Liver (tissue), 8 donors: ENCODE measurements at regions not wholly inside any gene's neighbourhood (a gene's known extent, or its start where the extent isn't known, plus 50 kb on each side); places are given as distances from the start of the nearest gene placed in this dataset.
"Not testable (repeated sequence)": the region's sequence is repeated elsewhere in the genome, so short reads cannot be mapped to it uniquely, and the experiment has no call there.

Experiments used
- DNase-seq: peaks from one replicate; pipeline ENCODE4 v3.0.0-alpha.2; 2017; ENCODE audit warnings: low spot score
- H3K27ac ChIP-seq, 2 donors: one replicate each; pipeline ENCODE4 v1.7.0; 2013; ENCODE audit warnings: inconsistent platforms in 2 of 2, low read length in 2 of 2, control low read depth in 1 of 2, low read depth in 1 of 2, mild to moderate bottlenecking in 1 of 2
- H3K27me3 ChIP-seq, 4 donors: one replicate each; pipeline versions ENCODE4 v1.6.1 to v1.7.0; 2013; ENCODE audit warnings: low read length in 3 of 4, inconsistent platforms in 1 of 4, mild to moderate bottlenecking in 1 of 4, moderate library complexity in 1 of 4; ENCODE audit not compliant: control insufficient read depth in 4 of 4, insufficient read depth in 4 of 4
- H3K36me3 ChIP-seq, 4 donors: one replicate each; pipeline versions ENCODE4 v1.6.1 to v1.7.0; 2013; ENCODE audit warnings: low read length in 3 of 4, mild to moderate bottlenecking in 3 of 4, low read depth in 1 of 4, moderate library complexity in 1 of 4; ENCODE audit not compliant: control insufficient read depth in 4 of 4, insufficient read depth in 3 of 4
- H3K4me1 ChIP-seq, 4 donors: one replicate each; pipeline versions ENCODE4 v1.6.1 to v1.7.0; 2013; ENCODE audit warnings: low read length in 3 of 4, mild to moderate bottlenecking in 3 of 4, moderate library complexity in 1 of 4; ENCODE audit not compliant: control insufficient read depth in 4 of 4, insufficient read depth in 4 of 4
- H3K4me3 ChIP-seq, 3 donors: one replicate each; pipeline versions ENCODE4 v1.6.1 to v1.7.0; 2013; ENCODE audit warnings: low read length in 3 of 3, control low read depth in 1 of 3, low read depth in 1 of 3, mild to moderate bottlenecking in 1 of 3
- H3K9ac ChIP-seq, 2 donors: one replicate each; pipeline ENCODE4 v1.7.0; 2013; ENCODE audit warnings: low read length in 2 of 2, mild to moderate bottlenecking in 2 of 2, moderate library complexity in 2 of 2, control low read depth in 1 of 2, low read depth in 1 of 2
- H3K9me3 ChIP-seq, 4 donors: one replicate each; pipeline versions ENCODE4 v1.6.1 to v1.7.0; 2013; ENCODE audit warnings: low read length in 3 of 4; ENCODE audit not compliant: control insufficient read depth in 4 of 4
- CTCF ChIP-seq: fragments of 150-350 bp; IDR thresholded peaks from 2 replicates; pipeline ENCODE4 v1.5.1; 2017; ENCODE audit warnings: improper control_type of control experiment, low read depth, low read length; ENCODE audit not compliant: missing input control
- FOXA1 ChIP-seq: IDR thresholded peaks from 2 replicates; pipeline ENCODE4 v1.6.1; 2016; ENCODE audit warnings: antibody characterized with exemption
- GABPA ChIP-seq, 2 donors: IDR thresholded peaks in 1 of 2; conservative IDR thresholded peaks in 1 of 2; 2 replicates each; pipeline ENCODE4 v1.6.1; 2016; ENCODE audit warnings: antibody characterized with exemption in 2 of 2, mild to moderate bottlenecking in 1 of 2, moderate library complexity in 1 of 2
- HNF4A ChIP-seq, 2 donors: conservative IDR thresholded peaks; 2 replicates each; pipeline ENCODE4 v1.6.1; 2016; ENCODE audit warnings: antibody characterized with exemption in 2 of 2, mild to moderate bottlenecking in 2 of 2
- JUND ChIP-seq, 2 donors: IDR thresholded peaks; 2 replicates each; pipeline ENCODE4 v1.6.1; 2016; ENCODE audit warnings: antibody characterized with exemption in 2 of 2
- RAD21 ChIP-seq, 2 donors: IDR thresholded peaks; 2 replicates each; pipeline ENCODE4 v1.6.1; 2016; ENCODE audit warnings: antibody characterized with exemption in 2 of 2, mild to moderate bottlenecking in 2 of 2
- RXRA ChIP-seq, 2 donors: IDR thresholded peaks; 2 replicates each; pipeline ENCODE4 v1.6.1; 2017 to 2018; ENCODE audit warnings: antibody characterized with exemption in 2 of 2, mild to moderate bottlenecking in 1 of 2
- TAF1 ChIP-seq: conservative IDR thresholded peaks from 2 replicates; pipeline ENCODE4 v1.6.1; 2016; ENCODE audit warnings: antibody characterized with exemption, mild to moderate bottlenecking
- ZBTB33 ChIP-seq: IDR thresholded peaks from 2 replicates; pipeline ENCODE4 v1.6.1; 2016; ENCODE audit warnings: antibody characterized with exemption
- WGBS: extraction: QIAGEN DNeasy Blood & Tissue Kit; methylation state at CpG from one replicate; pipeline ENCODE4 v1.1.7; 2013; 5-methylcytosine and 5-hydroxymethylcytosine counted together
- donor health status: healthy.
- donor health status: healthy.
- donor health status: healthy.
- donor health status: healthy.
- donor health status: healthy.

GRCh38 chrX:1124531-1124930 is 87.9 kb downstream of the CRLF2 start:
- Histone ChIP-seq H3K9me3 (no peaks in the 10 kb centered on the region), H3K9ac (no peak overlapping the region), H3K4me3 (no peak overlapping the region), H3K27ac (no peak overlapping the region), H3K4me1 (no peaks in the 10 kb centered on the region), H3K36me3 (no peaks in the 10 kb centered on the region), H3K27me3 (peaks cover 0 to 3% (median 1%) of the 10 kb centered on the region in 4 donors)
- no peak for DNase-seq
- 79% methylated on average over 11 of the region's 11 CpGs for WGBS
- TF ChIP-seq CTCF (no peak), RXRA (IDR thresholded peaks at IDR 0.05) (no peak), TAF1 (no peak), ZBTB33 (no peak), GABPA (IDR thresholded peaks at IDR 0.05 in 1 of 2, conservative IDR thresholded peaks at IDR 0.05 in 1 of 2) (no peak), FOXA1 (no peak), HNF4A (conservative IDR thresholded peaks at IDR 0.05) (no peak), RAD21 (IDR thresholded peaks at IDR 0.05) (no peak)

GRCh38 chrX:1122851-1123250 is 89.6 kb downstream of the CRLF2 start:
- not testable (repeated sequence) for H3K4me3 ChIP-seq, H3K9ac ChIP-seq, H3K4me1 ChIP-seq, H3K9me3 ChIP-seq, H3K27ac ChIP-seq, H3K36me3 ChIP-seq, DNase-seq, H3K27me3 ChIP-seq
- WGBS, result 89% methylated on average over 12 of the region's 12 CpGs

DNA sequence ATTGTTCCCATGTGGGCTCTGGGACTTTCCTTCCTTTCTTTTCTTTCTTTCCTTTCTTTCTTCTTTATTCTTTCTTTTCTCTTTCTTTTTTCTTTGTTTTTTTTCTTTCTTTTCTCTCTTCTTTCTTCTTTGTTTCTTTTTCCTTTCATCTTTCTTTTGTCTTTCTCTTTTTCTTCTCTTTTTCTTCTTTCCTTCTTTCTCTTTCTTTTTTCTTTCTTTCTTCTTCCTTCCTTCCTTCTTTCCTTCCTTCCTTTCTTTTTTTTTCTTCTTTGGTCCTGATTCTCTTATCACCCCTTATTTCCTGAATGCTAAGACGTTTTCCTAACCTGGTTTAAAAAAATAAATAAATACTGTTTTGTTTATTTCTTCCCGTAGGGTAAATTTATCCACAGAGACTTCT is 93.2 kb downstream of the CRLF2 start:
- Histone ChIP-seq H3K27ac (no peak overlapping the region), H3K36me3 (no peaks in the 10 kb centered on the region), H3K27me3 (peaks cover 0 to 3% (median 1%) of the 10 kb centered on the region in 4 donors), H3K4me3 (no peak overlapping the region), H3K9me3 (no peaks in the 10 kb centered on the region), H3K4me1 (no peaks in the 10 kb centered on the region), H3K9ac (no peak overlapping the region)
- DNase-seq, result no peak
- TF ChIP-seq JUND (IDR thresholded peaks at IDR 0.05) (no peak), ZBTB33 (no peak)
- WGBS, result 38% methylated on average over 2 of the region's 2 CpGs
